ENCODE measurements at regions not wholly inside any gene's neighbourhood (a gene's known extent, or its start where the extent isn't known, plus 50 kb on each side); places are given as distances from the start of the nearest gene placed in this dataset.

DNA sequence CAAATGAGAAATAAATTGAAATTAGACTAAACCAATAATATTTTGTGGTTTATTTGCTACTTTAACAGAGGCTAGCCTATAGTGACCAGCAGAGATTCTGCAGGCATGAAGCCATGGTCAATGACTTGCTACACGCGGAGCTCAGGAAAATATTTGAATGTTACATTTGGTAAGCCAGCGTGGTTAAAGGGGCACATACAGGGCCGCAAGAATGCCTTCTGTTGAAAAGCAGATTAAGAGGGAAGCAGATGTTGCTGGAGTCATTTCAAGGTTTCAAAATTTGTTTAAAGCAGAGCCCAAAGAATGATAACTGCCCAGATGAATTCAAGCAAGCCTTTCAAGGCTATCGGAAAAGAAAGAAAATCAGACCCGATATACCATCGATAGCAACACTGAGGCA, 294.3 kb upstream of the MAN1A1 start:
- H2AFZ ChIP-seq (ENCODE audit: low read depth): no peak overlapping the region

DNA sequence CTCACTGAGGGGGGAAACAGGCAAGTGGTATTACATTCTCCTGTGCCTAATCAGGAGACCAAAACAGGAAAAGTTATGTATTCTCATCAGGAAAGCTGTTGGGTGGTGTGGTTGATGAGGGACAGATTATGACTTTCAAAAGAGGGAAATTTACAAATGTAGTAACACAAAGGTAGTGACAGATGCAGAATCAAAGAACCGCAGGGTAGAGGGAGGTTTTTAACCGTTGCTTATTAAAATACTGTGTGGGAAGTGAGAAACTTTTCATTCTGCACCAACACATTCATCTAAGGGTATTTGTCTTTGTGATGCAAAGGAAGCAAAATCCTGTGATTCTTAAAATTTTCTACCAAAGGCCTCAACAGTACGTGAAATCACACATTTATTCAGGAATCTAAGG, 288.2 kb upstream of the MAN1A1 start:
- no peak overlapping the region for H3K4me3 ChIP-seq (IDR thresholded peaks at IDR 0.05; ENCODE audit: insufficient read depth, low read depth, low read length)
- no peaks in the 10 kb centered on the region for H4K20me1 ChIP-seq (ENCODE audit: insufficient read depth)
- no peak overlapping the region for H3K9ac ChIP-seq
- H3K4me1 ChIP-seq (ENCODE audit: low read depth, poor library complexity, severe bottlenecking): no peaks in the 10 kb centered on the region
- H3K27ac ChIP-seq: no peak overlapping the region
- TF ChIP-seq, protein P1, sequence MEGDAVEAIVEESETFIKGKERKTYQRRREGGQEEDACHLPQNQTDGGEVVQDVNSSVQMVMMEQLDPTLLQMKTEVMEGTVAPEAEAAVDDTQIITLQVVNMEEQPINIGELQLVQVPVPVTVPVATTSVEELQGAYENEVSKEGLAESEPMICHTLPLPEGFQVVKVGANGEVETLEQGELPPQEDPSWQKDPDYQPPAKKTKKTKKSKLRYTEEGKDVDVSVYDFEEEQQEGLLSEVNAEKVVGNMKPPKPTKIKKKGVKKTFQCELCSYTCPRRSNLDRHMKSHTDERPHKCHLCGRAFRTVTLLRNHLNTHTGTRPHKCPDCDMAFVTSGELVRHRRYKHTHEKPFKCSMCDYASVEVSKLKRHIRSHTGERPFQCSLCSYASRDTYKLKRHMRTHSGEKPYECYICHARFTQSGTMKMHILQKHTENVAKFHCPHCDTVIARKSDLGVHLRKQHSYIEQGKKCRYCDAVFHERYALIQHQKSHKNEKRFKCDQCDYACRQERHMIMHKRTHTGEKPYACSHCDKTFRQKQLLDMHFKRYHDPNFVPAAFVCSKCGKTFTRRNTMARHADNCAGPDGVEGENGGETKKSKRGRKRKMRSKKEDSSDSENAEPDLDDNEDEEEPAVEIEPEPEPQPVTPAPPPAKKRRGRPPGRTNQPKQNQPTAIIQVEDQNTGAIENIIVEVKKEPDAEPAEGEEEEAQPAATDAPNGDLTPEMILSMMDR (conservative IDR thresholded peaks at IDR 0.05; ENCODE audit: low read depth, low read length): no peak
- H3K79me2 ChIP-seq (ENCODE audit: insufficient read depth, low read depth): no peaks in the 10 kb centered on the region
- H3K36me3 ChIP-seq (ENCODE audit: insufficient read depth): no peaks in the 10 kb centered on the region
- no peak overlapping the region for H3K4me2 ChIP-seq
- H2AFZ ChIP-seq (ENCODE audit: low read depth): no peak overlapping the region
- no peaks in the 10 kb centered on the region for H3K27me3 ChIP-seq (ENCODE audit: insufficient read depth, low read depth)

More for the DNA sequence above, 294.3 kb upstream of the MAN1A1 start:
- Histone ChIP-seq H3K36me3 (ENCODE audit: insufficient read depth) (no peaks in the 10 kb centered on the region), H3K4me1 (ENCODE audit: low read depth, poor library complexity, severe bottlenecking) (no peaks in the 10 kb centered on the region), H3K79me2 (ENCODE audit: insufficient read depth, low read depth) (no peaks in the 10 kb centered on the region), H3K9ac (no peak overlapping the region), H3K27me3 (ENCODE audit: insufficient read depth, low read depth) (no peaks in the 10 kb centered on the region), H3K4me2 (no peak overlapping the region), H3K27ac (no peak overlapping the region), H4K20me1 (ENCODE audit: insufficient read depth) (no peaks in the 10 kb centered on the region), H3K4me3 (IDR thresholded peaks at IDR 0.05; ENCODE audit: insufficient read depth, low read depth, low read length) (no peak overlapping the region)
- TF ChIP-seq, protein P1 (conservative IDR thresholded peaks at IDR 0.05; ENCODE audit: low read depth, low read length): no peak

DNA sequence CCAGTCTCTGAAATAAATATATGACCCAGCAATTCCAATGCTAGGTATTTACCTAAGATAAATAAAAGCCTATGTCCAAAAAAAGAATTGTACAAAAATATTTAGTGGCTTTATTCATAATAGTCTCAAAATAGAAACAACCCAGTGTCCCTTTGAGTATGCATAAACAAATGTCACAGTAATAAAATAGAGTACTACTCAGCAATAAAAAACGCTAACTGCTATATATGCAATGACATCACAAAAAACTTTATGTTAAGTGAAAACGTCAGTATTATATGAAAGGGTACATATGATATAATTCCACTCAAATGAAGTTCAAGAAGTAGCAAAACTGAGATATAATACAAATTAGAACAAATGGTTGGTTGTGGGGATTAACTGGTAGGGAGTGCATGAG, 286.5 kb upstream of the MAN1A1 start:
- H3K4me2 ChIP-seq: no peak overlapping the region
- no peak overlapping the region for H3K4me3 ChIP-seq (IDR thresholded peaks at IDR 0.05; ENCODE audit: insufficient read depth, low read depth, low read length)

DNA sequence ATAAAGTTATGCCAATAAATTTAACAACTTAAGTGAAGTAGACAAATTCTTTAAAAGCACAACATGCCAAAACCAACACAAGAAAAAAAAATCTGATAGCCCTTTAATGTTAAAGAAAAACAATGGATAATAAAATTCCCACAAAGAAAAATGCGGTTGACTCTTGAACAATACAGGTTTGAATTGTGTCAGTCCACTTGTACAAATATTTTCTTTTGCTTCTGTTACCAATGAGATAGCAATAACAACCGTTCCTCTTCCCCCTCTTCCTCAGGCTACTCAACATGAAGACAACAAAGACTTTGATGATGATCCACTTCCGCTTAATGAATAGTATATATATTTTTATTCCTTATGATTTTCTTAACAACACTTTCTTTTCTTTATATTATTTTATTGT, 283.9 kb upstream of the MAN1A1 start:
- no peak overlapping the region for H3K4me3 ChIP-seq (IDR thresholded peaks at IDR 0.05; ENCODE audit: insufficient read depth, low read depth, low read length)
- no peaks in the 10 kb centered on the region for H3K4me1 ChIP-seq (ENCODE audit: low read depth, poor library complexity, severe bottlenecking)
- H3K4me2 ChIP-seq: no peak overlapping the region
- H3K9ac ChIP-seq: no peak overlapping the region
- H2AFZ ChIP-seq (ENCODE audit: low read depth): no peak overlapping the region
- TF ChIP-seq, protein P1 (conservative IDR thresholded peaks at IDR 0.05; ENCODE audit: low read depth, low read length): no peak
- H4K20me1 ChIP-seq (ENCODE audit: insufficient read depth): no peaks in the 10 kb centered on the region
- H3K27ac ChIP-seq: no peak overlapping the region
- H3K27me3 ChIP-seq (ENCODE audit: insufficient read depth, low read depth): no peaks in the 10 kb centered on the region
- no peaks in the 10 kb centered on the region for H3K79me2 ChIP-seq (ENCODE audit: insufficient read depth, low read depth)
- no peaks in the 10 kb centered on the region for H3K36me3 ChIP-seq (ENCODE audit: insufficient read depth)

More for the DNA sequence above, 286.5 kb upstream of the MAN1A1 start:
- H3K79me2 ChIP-seq (ENCODE audit: insufficient read depth, low read depth): no peaks in the 10 kb centered on the region
- no peaks in the 10 kb centered on the region for H3K4me1 ChIP-seq (ENCODE audit: low read depth, poor library complexity, severe bottlenecking)
- no peaks in the 10 kb centered on the region for H4K20me1 ChIP-seq (ENCODE audit: insufficient read depth)
- no peaks in the 10 kb centered on the region for H3K27me3 ChIP-seq (ENCODE audit: insufficient read depth, low read depth)
- TF ChIP-seq, protein P1 (conservative IDR thresholded peaks at IDR 0.05; ENCODE audit: low read depth, low read length): no peak
- no peak overlapping the region for H2AFZ ChIP-seq (ENCODE audit: low read depth)
- H3K36me3 ChIP-seq (ENCODE audit: insufficient read depth): no peaks in the 10 kb centered on the region
- H3K9ac ChIP-seq: no peak overlapping the region
- no peak overlapping the region for H3K27ac ChIP-seq

Data from KMS-11 (cell line).